NT2/D1 (cell line): ENCODE measurements at regions not wholly inside any gene's neighbourhood (a gene's known extent, or its start where the extent isn't known, plus 50 kb on each side); places are given as distances from the start of the nearest gene placed in this dataset.

Experiments used
- DNase-seq: peaks from one replicate; pipeline ENCODE4 v3.0.0-alpha.2; 2011; ENCODE audit warnings: low read depth, low spot score
- H3K27me3 ChIP-seq: 2 replicates; pipeline ENCODE4 v1.6.0; 2011; ENCODE audit warnings: mild to moderate bottlenecking; ENCODE audit not compliant: insufficient read length, insufficient read depth
- H3K36me3 ChIP-seq: 2 replicates; pipeline ENCODE4 v1.6.1; 2011; ENCODE audit warnings: mild to moderate bottlenecking, low read length, mixed read lengths; ENCODE audit not compliant: insufficient read depth, insufficient read length
- H3K4me1 ChIP-seq: 2 replicates; pipeline ENCODE4 v1.5.1; 2011; ENCODE audit not compliant: insufficient read depth, insufficient read length
- H3K4me3 ChIP-seq: 2 replicates; pipeline ENCODE4 v1.5.1; 2011; ENCODE audit warnings: low read depth; ENCODE audit not compliant: insufficient read length
- H3K9ac ChIP-seq: 2 replicates; pipeline ENCODE4 v1.6.0; 2011; ENCODE audit warnings: low read depth; ENCODE audit not compliant: insufficient read length
- H3K9me3 ChIP-seq: 2 replicates; pipeline ENCODE4 v1.5.1; 2011; ENCODE audit warnings: mild to moderate bottlenecking, low read length; ENCODE audit not compliant: insufficient read depth
- SUZ12 ChIP-seq: IDR thresholded peaks from 2 replicates; pipeline ENCODE4 v1.6.1; 2011; ENCODE audit not compliant: insufficient read length, insufficient read depth; ENCODE audit errors: extremely low read depth
- YY1 ChIP-seq: IDR thresholded peaks from 2 replicates; pipeline ENCODE4 v1.6.1; 2011; ENCODE audit not compliant: insufficient read length, insufficient read depth
- ZNF274 ChIP-seq: IDR thresholded peaks from 2 replicates; pipeline ENCODE4 v1.6.1; 2011; ENCODE audit warnings: mild to moderate bottlenecking, low read depth, low read length

GRCh38 chr4:156146571-156146970 is 192.9 kb upstream of the CTSO start:
- TF ChIP-seq SUZ12 (no peak), ZNF274 (no peak)
- DNase-seq, result no peak
- Histone ChIP-seq H3K36me3 (no peaks in the 10 kb centered on the region), H3K4me3 (no peak overlapping the region), H3K9me3 (no peaks in the 10 kb centered on the region), H3K4me1 (no peaks in the 10 kb centered on the region), H3K9ac (no peak overlapping the region), H3K27me3 (no peaks in the 10 kb centered on the region)

GRCh38 chr4:156144961-156145360 is 191.3 kb upstream of the CTSO start:
- Histone ChIP-seq H3K9me3 (no peaks in the 10 kb centered on the region), H3K4me1 (no peaks in the 10 kb centered on the region), H3K9ac (no peak overlapping the region), H3K4me3 (no peak overlapping the region), H3K36me3 (no peaks in the 10 kb centered on the region), H3K27me3 (no peaks in the 10 kb centered on the region)
- TF ChIP-seq YY1 (no peak), SUZ12 (no peak), ZNF274 (no peak)
- no peak for DNase-seq

- Histone ChIP-seq H3K9ac (no peak overlapping the region), H3K4me1 (no peaks in the 10 kb centered on the region), H3K4me3 (no peak overlapping the region), H3K27me3 (no peaks in the 10 kb centered on the region), H3K9me3 (no peaks in the 10 kb centered on the region), H3K36me3 (no peaks in the 10 kb centered on the region)
- TF ChIP-seq YY1 (no peak), SUZ12 (no peak), ZNF274 (no peak)
- DNase-seq, result no peak
Observed at GRCh38 chr4:156138781-156139280, 185.2 kb upstream of the CTSO start.

GRCh38 chr4:156137679-156138473 is 184.2 kb upstream of the CTSO start:
- no peak for DNase-seq
- Histone ChIP-seq H3K27me3 (no peaks in the 10 kb centered on the region), H3K9me3 (no peaks in the 10 kb centered on the region), H3K9ac (no peak overlapping the region), H3K4me1 (no peaks in the 10 kb centered on the region), H3K36me3 (no peaks in the 10 kb centered on the region), H3K4me3 (no peak overlapping the region)
- TF ChIP-seq SUZ12 (no peak), YY1 (no peak), ZNF274 (no peak)

GRCh38 chr4:156132196-156132595 is 178.5 kb upstream of the CTSO start:
- no peak overlapping the region for H3K4me3 ChIP-seq
- H3K9ac ChIP-seq, result no peak overlapping the region
- DNase-seq, result no peak
- no peaks in the 10 kb centered on the region for H3K36me3 ChIP-seq
- no peaks in the 10 kb centered on the region for H3K9me3 ChIP-seq
- H3K4me1 ChIP-seq, result no peaks in the 10 kb centered on the region
- no peaks in the 10 kb centered on the region for H3K27me3 ChIP-seq
- TF ChIP-seq SUZ12, result no peak
- no peak for TF ChIP-seq YY1
- TF ChIP-seq ZNF274, result no peak

GRCh38 chr4:156128616-156129015 is 174.9 kb upstream of the CTSO start:
- DNase-seq, result no peak
- no peaks in the 10 kb centered on the region for H3K27me3 ChIP-seq
- no peak overlapping the region for H3K4me3 ChIP-seq
- TF ChIP-seq ZNF274 (no peak), YY1 (no peak), SUZ12 (no peak)
- no peaks in the 10 kb centered on the region for H3K4me1 ChIP-seq
- H3K9me3 ChIP-seq, result no peaks in the 10 kb centered on the region
- H3K9ac ChIP-seq, result no peak overlapping the region
- H3K36me3 ChIP-seq, result no peaks in the 10 kb centered on the region

- Histone ChIP-seq H3K9me3 (no peaks in the 10 kb centered on the region), H3K27me3 (no peaks in the 10 kb centered on the region), H3K4me3 (no peak overlapping the region), H3K36me3 (no peaks in the 10 kb centered on the region), H3K4me1 (no peaks in the 10 kb centered on the region), H3K9ac (no peak overlapping the region)
- no peak for DNase-seq
- TF ChIP-seq ZNF274, result no peak
- no peak for TF ChIP-seq SUZ12
- no peak for TF ChIP-seq YY1
Observed at GRCh38 chr4:156118507-156119220, 165.0 kb upstream of the CTSO start.
